Fibroblast of gingiva (primary cell): ENCODE measurements at regions not wholly inside any gene's neighbourhood (a gene's known extent, or its start where the extent isn't known, plus 50 kb on each side); places are given as distances from the start of the nearest gene placed in this dataset.

Experiments
- DNase-seq: peaks from one replicate; pipeline ENCODE4 v3.0.0-alpha.2; 2011; ENCODE audit warnings: low read depth

DNA sequence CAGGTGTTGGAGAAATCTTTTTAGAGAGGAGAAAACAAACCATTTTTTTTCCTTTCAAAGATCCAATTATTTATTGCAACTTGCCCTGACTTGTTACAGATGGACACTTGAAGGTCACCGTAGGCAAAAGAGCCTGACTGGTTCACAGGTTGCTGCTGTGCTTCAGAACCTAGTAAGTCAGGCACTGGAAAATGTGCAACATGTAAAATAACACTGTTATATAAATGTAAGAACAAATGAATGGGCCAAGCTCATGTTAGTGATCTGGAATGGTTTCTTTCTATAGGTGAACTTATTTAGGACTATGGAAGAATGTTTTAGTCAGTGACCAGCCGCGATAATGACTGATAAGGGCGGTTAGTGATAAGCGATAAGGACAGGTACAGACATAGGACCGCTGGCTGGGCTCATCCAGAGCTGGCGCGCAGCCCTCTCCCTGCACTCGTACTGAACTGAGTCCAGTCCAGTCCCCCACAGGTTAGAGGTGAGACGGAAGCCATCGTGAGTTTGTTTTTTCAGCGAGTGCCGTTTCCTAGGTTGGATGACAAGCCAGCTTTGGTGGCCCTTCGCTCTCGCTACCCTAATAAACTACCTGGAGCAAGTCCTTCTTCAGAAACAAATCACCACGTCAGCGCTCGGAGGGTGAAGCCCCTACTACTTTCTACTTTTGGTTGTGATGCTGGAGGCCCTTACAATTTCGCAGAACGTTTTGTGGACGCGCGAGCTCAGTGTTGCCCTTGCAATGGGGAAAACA lies 94.4 kb upstream of the PRDM1 start:
- DNase-seq: no peak

DNA sequence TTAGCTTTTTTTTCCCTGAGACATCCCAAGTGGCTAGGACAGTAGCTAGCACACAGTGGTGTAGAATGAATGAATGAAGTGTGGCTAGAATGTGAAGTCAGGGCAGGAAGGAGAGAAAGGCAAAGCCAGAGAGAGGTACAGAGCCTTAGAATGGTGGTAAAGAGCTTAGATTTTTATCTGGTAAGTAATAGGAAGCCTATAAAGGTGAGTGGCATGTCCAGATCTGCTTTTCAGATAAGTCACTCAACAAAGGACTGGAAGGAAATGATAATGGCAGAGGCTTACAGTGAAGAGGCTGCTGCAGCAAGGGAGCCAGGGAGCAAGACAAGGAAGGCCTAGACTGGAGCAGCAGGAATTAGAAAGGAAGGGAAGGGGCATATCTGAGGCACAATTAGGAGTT lies 96.0 kb upstream of the PRDM1 start:
- no peak for DNase-seq

DNA sequence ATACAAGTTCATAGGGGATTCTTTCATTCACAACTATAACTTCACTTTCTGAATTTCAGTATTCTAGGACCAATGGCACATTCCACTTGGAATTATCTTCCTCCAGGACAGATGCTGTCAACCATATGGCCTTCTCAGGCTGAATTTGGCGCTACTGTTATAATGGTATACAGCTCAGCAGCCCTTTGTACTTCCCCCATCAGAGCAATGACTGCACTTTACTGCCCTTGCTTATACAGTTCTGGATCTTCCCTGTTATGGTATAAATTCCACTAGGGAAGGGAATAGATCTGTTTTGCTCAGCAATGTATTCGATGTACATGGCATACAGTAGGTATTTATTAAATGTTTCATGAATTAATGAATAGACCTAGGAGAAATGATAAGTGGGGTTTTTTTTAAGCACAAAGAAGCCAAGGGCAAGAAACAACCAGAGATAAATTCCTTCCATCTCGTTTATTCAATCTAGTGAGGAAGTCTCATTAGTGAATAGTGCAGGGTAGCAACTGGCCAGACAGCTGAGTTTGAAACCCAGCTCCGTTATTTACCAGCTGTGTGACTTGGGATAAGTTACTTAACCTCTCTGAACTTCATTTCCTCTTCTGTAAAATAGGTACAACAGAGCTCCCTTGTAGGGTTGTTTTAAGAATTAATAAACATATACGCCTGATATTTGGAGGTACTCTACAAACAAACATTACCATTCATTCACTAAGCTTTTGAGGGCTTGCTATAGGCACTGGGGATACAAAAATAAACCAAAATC lies 97.1 kb upstream of the PRDM1 start:
- DNase-seq: no peak

DNA sequence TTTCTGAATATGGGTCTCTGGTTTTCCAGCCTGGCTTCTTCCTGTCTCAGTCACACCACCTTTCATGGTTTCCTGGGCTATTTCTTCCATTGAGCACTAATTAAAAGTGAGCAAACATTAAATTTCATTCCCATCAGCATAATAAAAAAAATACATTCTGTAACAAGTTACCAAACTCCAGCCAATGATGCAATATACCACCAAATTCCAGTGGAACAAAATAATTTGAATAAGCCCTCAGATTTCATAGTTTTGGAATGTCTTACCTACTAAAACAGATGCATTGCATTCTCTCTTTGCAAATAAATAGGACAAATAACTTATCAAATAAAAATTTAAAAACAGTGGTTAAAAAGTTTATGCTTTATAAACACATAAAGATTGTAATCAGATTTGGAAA lies 97.8 kb upstream of the PRDM1 start:
- DNase-seq: peak; percentile 61

DNA sequence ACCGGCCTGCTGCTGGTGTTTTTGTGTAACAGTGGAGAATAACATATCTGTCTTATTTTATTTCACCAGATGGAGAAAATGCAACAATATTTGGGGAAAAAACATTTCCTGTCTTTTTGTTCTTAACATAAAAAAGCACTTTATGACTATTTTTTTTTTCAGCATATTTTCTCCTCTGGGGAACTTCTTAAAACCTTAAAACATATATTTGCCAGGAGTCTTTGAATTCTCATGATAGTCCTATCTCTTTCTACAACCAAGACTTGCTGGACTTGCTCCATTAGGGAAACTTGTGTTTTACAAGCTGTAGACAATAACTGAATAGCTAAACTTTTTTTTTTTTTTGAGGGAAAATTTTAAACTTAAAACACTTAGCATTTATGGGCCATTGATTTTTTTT lies 98.6 kb upstream of the PRDM1 start:
- DNase-seq: no peak

DNA sequence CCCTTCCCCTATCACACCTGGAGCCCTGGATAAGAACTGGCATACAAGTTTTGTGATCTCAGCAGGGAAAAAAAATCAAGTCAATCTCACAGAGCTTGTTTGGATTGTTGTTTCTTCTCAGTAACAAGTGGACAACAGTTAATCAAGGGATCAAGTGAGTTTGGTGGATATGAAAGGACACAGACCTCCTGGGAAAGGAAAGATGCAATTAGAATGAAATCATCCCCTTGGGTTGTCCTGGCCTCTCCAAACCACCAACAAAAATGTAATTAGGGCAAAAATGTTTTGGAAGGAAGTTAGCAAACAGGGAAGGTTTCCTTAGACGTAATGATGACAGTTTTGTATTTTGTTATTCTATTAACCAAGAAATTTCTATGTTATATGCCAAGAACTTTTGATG lies 99.1 kb upstream of the PRDM1 start:
- DNase-seq: peak; percentile 73

DNA sequence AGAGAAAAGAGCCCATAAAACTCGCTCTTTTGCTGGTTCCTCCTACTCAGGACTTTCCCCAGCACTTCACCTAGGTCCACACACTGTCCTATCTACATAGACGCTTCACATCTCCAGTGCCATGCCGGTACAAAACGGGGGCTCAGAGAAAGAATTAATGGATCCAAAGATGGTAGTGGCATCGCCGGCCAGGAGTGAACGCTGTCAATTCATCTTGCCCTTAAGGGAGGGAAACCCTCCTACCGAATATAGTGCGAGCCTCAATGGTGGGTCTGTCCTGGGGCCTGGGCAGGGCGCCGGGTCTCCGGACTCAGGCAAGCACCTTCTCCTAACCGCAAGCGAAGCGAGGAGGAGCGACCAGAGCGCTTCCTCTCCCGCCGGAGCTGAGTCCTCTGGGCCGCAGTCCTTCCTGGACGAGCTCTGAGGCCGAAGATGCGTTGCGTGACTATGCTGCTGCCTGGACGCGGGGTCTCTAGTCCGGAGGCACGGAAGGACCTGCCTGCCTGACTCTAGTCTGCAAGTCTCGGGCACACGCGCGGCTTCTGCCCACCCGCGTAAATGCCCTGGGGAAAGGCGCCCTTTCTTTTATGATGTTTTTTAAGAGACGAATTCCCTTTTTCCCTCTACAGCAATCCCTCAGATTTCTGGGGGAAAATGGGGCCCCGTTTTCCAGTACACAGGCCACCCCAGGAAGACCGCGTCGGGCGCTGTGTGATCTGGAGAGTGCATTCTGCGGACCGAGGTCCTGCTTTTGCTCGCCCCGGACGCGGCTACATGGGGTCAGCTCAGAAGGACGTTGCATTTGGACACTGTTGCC lies 100.1 kb upstream of the PRDM1 start:
- DNase-seq: no peak

DNA sequence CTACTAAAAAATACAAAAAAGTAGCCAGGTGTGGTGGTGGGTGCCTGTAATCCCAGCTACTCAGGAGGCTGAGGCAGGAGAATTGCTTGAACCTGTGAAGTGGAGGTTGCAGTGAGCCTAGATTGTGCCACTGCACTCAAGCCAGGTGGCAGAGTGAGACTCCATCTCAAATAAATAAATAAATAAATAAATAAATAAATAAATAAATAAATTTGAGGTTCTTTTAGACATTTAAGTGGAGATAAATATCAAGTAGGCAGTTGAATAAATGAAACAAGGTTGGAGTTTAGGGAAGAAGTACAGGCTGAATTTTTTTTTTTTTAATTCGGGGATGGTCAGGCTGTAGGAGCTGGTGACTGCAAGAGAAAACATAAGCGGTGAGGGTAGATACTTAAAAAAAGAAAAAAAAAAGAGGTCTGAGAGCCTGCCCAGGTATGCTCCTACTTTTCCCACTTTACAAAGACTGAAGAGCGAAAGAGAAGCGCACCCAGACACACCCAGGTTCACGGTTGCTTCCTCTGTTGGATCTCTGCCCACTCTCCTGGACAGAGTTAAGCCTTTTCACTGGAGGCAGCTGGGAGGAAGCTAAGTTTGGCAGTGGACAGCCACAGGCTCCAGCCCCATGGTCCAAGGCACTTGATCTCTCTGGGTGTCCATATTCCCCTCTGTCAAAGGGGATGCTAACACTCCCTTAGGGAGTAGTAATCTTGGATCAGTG lies 100.9 kb upstream of the PRDM1 start:
- DNase-seq: no peak

DNA sequence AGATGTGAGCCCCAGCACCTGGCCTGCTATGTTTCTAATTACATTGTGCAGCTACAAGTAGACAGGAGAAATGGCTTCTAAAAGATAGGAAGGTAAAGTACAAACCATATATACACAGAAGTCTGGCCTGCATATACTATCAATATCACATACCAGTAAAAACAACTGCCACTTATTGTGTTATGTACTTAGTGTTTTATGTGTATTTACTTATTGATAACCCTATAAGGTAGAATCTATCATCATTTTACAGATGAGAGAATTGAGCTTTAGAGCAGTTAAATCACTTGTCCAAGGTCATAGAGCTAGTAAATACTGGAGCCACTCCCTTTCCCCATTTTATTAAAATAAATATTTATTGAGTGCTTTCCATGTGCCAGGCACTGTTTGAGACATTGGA lies 102.4 kb upstream of the PRDM1 start:
- no peak for DNase-seq

DNA sequence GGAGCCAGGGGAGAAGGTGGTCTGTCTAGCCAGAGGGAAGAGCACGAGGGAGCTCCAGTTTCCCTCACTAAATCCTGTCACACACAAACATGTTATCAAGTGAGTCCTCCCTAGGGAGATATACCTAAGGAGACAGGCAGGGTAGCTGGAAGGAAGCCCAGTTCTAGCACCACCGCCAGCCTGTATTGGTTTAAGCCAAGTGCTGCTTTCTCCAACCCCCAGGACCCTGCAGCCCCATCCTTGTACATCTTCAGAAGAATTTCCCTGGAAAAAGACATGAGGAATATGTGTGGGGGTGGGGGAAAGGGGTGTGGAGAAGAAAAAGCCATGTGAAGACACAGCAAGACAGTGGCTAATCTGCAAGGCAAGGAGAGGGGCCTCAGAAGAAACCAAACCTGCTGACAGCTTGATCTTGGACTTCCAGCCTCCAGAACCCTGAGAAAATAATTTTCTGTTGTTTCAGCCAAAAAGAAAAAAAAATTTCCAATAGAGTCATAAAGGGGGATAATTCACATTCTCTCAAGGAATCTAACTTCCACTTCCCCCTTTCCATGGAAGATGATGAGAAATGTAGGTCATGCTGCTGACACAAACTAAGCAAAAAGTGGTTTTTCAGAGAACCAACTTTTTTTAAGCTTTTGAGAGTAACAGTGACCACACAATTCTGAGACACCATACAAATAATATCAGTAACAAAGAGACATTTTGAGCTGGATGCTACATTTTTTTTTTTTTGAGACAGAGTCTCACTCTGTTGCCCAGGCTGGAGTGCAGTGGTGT lies 103.2 kb upstream of the PRDM1 start:
- no peak for DNase-seq

DNA sequence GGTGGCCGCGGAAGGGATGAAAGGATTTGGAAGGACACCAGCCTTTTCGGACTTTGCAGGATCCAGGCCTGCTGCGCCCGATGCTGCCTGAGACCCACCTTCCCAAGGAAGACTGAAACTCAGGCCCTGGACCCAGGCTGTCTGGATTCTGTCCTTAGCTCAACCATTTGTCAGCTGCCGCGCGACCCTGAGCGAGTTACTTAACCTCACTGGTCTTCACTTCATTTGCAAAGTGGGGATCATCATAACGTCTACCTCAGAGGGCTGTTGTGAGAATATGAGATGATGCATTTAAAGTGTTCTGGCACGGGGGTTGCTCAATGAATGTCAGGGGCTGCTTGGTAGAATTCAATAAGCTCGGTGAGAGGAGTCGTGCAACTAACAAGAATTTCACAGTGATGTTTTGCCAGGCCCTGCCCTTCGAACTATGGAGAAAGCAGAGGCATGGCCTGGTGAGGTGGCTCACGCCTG lies 104.2 kb upstream of the PRDM1 start:
- no peak for DNase-seq

DNA sequence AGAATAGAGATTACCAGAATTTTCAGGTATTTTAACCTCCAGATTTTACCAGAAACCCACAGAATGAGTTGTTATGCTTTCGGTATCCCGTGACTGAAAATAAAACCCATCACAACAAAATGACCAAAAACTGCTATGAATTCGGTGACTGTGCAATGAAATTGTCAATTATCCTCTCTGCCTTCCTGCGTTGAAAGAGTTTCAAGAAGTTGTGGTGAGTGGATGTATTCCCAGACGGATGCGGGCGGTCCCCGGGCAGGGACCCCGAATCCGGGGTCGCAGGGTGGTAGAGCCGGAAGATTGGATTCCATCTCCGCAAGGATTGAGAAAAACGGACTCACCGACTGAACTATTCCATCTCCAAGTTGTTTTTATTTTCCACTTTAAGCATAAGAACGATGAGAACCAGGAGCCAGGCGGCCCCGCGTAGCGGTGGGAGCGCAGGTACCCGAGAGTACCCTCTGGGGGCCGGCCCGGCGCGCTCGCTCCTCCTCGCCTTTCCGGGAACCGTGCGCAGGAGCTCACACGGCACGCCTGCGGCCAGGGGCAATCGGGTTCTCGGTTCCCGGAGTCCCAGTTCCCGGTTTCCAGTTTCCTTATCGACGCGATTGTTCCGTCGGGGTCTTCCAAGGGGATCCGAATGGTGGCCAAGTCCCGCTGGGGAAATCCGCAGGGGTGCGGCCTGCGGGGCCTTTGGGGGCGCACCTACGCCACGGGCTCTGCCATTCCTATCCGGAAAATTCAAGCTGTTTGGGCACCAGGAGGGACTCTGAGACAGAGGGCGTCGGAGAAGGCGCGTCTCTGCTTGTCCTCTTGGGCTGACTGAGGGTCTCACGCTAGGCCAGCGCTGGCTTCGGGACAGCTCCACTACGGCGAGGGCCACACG lies 104.9 kb upstream of the PRDM1 start:
- no peak for DNase-seq

DNA sequence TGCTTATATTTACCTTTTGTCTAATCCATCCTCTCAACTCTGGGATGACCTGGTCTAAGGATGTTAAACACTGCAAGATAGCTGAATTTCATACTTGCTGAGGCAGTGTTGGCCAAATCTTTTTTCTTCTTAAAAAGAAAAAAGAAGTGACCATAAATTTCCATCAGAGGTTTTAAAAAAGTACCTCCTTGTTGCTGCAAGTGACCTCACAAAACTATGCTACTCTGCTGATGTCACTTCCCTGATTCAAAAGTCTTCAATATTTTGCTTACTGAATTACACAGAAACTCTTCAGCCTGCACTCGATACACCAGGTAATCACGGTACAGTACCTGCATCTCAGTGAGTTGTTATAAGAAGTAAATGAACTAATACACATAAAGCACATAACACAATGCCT lies 107.2 kb upstream of the PRDM1 start:
- DNase-seq: no peak

DNA sequence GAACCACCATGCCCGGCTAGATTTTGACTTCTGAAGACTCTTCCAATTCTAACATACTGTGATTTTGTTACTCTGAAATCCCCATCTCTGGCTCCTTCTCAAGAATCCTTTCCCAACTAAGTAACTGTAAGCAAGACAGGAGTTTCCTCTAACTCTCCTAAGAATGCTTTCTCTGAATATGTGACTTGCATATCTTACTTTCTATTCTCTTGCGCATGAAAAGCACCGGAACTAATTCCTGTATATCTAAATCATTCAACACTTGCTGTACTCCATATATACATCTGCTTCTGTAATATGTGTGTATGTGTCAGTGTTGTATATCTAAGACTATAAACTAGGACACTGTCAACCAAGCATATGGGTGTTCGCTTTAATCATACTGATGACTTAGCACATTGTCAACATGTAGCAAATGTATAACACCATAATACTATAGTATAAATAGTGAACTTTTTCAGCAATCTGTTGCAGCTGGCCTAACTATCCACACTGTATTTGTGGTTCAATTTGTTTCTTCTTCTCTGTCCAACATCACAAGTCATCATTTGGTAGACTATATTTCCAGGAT lies 108.1 kb upstream of the PRDM1 start:
- no peak for DNase-seq

DNA sequence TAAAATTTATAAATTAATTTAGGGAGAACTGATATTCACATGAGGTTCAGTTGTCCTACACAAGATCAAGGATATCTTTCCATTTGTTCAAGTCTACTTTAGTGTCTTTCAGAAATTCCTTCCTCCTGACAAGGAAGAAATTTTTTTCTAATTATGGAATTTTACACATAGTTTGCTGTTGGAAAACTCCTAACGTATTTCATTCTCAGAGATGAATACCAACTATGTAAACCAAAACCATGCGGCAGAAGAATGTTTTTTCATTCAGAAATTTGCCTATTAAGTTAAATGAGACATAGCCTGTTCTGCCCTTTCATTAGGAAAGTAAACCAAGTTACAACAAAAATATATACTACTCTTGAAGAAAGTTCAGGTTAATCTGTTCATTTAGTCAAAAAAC lies 111.2 kb upstream of the PRDM1 start:
- DNase-seq: no peak

DNA sequence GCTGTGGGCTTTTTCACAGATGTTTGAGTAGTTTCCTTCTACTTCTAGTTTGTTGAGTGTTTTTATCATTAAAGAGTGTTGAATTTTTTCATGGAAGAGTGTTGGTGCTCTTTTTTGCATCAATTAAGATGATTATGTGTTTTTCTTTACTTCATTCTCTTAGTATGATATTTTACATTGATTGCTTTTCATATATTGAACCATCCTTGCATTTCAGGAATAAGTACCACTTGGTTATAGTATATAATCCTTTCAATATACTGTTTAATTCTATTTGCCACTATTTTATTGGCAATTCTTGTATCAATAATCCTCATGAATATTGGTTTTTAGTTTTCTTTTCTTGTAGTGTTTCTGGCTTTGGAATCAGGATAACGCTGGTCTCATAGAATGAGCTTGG lies 113.7 kb upstream of the PRDM1 start:
- DNase-seq: no peak

DNA sequence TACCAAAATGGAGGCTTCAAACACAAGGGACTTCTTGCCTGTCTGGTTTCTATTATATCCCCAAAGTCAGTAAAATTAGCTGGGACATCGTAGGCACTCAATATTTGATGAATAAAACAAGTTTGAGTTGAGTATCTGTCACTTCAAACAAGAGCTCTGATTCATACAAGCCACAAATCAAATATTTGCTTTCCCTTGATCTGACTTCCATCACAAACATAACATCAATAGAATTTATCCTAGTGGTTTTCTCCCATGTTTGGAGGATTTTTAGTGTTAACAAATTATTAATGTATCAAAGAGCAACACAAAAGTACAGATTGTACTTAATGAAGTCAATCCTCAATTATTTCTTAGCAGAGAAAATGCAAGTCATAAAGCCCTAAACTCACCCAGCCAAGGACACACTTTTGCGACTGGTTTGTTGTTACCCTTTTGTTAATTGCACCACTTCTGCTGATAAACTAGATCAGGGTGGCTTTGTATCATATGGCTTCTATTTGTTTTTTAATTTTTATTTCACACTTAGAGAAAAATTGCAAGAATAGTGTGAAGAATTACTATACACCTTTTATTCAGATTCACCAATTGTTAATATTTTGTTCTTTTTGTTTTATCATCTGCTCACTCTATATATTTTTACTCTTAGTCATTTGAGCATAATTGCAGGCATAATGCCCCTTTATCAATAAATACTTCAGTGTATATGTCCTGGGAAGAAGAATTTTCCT lies 117.4 kb upstream of the PRDM1 start:
- no peak for DNase-seq

DNA sequence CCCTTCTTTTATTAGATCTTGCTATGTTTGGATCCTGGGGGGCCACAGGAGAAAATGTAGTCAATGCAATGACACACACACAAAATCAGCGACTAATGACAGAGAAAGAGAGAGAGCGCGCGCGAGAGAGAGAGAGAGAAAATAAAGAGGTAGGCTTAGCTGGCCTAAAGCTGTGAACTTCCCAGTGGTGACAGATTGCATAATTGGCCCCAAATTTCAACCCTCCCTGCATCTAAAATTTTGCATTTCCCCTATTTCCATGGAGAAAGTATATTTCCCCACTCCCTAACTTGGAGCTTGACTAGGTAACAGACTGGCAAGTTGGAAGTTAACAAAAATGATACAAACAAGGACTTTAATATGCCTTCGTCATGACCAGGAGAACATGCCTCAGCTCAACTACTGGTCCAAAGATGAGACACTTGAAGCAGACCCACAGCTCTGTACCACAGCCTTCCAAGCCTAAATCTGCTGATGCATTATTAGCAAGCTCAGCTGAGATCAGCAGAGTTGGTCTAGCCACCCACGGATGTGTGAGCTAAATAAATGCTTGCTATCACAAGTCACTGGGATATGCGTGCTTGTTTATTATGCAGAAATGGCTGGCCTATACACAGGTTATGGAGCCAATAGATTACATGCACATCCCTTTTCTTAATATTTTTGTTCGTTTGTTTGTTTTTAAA lies 118.1 kb upstream of the PRDM1 start:
- no peak for DNase-seq

DNA sequence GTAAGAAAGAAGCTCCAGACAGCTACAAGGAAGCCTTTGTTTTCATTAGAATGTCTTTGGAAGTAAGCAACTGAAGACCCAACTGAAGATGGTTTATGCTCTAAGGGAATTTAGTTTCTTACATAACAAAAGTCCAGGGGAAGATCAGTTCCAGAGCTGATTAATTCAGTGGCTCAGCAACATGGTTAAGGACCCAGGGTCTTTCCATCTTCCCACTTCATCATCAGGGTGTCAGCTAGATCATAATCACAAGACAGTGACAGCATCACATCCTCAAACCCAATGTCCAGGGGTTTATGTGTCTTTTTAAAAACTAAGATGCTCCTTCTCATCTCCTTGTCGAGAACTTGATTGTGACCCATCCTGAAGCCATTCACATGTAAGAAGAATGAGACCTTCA lies 119.7 kb upstream of the PRDM1 start:
- DNase-seq: no peak
